GM10248 (cell line): ENCODE measurements at regions not wholly inside any gene's neighbourhood (a gene's known extent, or its start where the extent isn't known, plus 50 kb on each side); places are given as distances from the start of the nearest gene placed in this dataset.

Experiments used
- CTCF ChIA-PET: fragments of 300-600 bp; sonication (Branson Sonifier 250); formaldehyde crosslinking; extraction: SDS; loops from one replicate; lab custom pipeline; 2021; ENCODE audit warnings: antibody characterized with exemption; lab: Yijun Ruan, JAX
- POLR2A ChIA-PET: fragments of 350-650 bp; sonication (Branson Sonifier 250); formaldehyde crosslinking; extraction: SDS; loops from one replicate; lab custom pipeline; 2020; ENCODE audit warnings: antibody characterized with exemption; lab: Yijun Ruan, JAX
- DNase-seq: peaks from one replicate; pipeline ENCODE4 v3.0.0; 2012; ENCODE audit errors: extremely low spot score
- CTCF ChIP-seq: IDR thresholded peaks from 2 replicates; pipeline ENCODE4 v1.5.1; 2012; ENCODE audit warnings: mild to moderate bottlenecking, low read depth; ENCODE audit errors: extremely low read depth, missing control alignments, control extremely low read depth

GRCh38 chr6:8889514-8889913 lies 454.2 kb upstream of the SLC35B3 start:
- no peak for TF ChIP-seq CTCF
- DNase-seq = no peak
- ChIA-PET POLR2A (no interaction called here), CTCF (interaction anchor here (0.8 to 1.3 kb wide), 2 partner anchors 11 to 146 kb away, joined by 3 to 4 read pairs; no protein-coding TSS in a partner anchor)

- peak; percentile 9 for DNase-seq
- no peak for TF ChIP-seq CTCF
- POLR2A ChIA-PET = no interaction called here
- CTCF ChIA-PET = no interaction called here
Observed at GRCh38 chr6:8888468-8888867, 453.1 kb upstream of the SLC35B3 start.

- DNase-seq = no peak
- ChIA-PET CTCF (interaction anchor here (1.2 to 1.5 kb wide), 2 partner anchors 11 to 12 kb away, joined by 4 to 5 read pairs; no protein-coding TSS in a partner anchor), POLR2A (no interaction called here)
- TF ChIP-seq CTCF = no peak
Observed at GRCh38 chr6:8881663-8882062, 446.3 kb upstream of the SLC35B3 start.

GRCh38 chr6:8879334-8879733 lies 444.0 kb upstream of the SLC35B3 start:
- DNase-seq = no peak

GRCh38 chr6:8875986-8876385 lies 440.6 kb upstream of the SLC35B3 start:
- ChIA-PET CTCF (no interaction called here), POLR2A (no interaction called here)
- TF ChIP-seq CTCF = no peak
- no peak for DNase-seq

More at GRCh38 chr6:8879334-8879733, 444.0 kb upstream of the SLC35B3 start:
- CTCF ChIA-PET = interaction anchor here (1.5 kb wide), 2 partner anchors 10 kb away, joined by 3 to 4 read pairs; no protein-coding TSS in a partner anchor
- TF ChIP-seq CTCF = no peak
- POLR2A ChIA-PET = no interaction called here

GRCh38 chr6:8872589-8872988 lies 437.2 kb upstream of the SLC35B3 start:
- ChIA-PET POLR2A (no interaction called here), CTCF (no interaction called here)
- no peak for DNase-seq
- TF ChIP-seq CTCF = no peak
